ENCODE measurements at regions not wholly inside any gene's neighbourhood (a gene's known extent, or its start where the extent isn't known, plus 50 kb on each side); places are given as distances from the start of the nearest gene placed in this dataset.

- Mint-ChIP-seq H3K27ac (no peak overlapping the region), H3K36me3 (ENCODE audit: low read depth) (no peaks in the 10 kb centered on the region), H3K27me3 (ENCODE audit: low read depth) (peaks cover 7% of the 10 kb centered on the region), H3K4me3 (no peak overlapping the region), H3K9me3 (no peaks in the 10 kb centered on the region), H3K4me1 (ENCODE audit: low read depth) (no peaks in the 10 kb centered on the region)
- DNase-seq (ENCODE audit: low spot score) = no peak
Observed at GRCh38 chr6:106849676-106850332, 124.7 kb downstream of the CD24 start.

- peaks cover 7% of the 10 kb centered on the region for H3K27me3 Mint-ChIP-seq (ENCODE audit: low read depth)
- H3K9me3 Mint-ChIP-seq = no peaks in the 10 kb centered on the region
- H3K4me1 Mint-ChIP-seq (ENCODE audit: low read depth) = no peaks in the 10 kb centered on the region
- H3K4me3 Mint-ChIP-seq = no peak overlapping the region
- H3K36me3 Mint-ChIP-seq (ENCODE audit: low read depth) = no peaks in the 10 kb centered on the region
- DNase-seq (ENCODE audit: low spot score) = no peak
- no peak overlapping the region for H3K27ac Mint-ChIP-seq
Observed at GRCh38 chr6:106849120-106849519, 125.4 kb downstream of the CD24 start.

- no peak overlapping the region for H3K27ac Mint-ChIP-seq
- H3K36me3 Mint-ChIP-seq (ENCODE audit: low read depth) = no peaks in the 10 kb centered on the region
- no peaks in the 10 kb centered on the region for H3K9me3 Mint-ChIP-seq
- no peaks in the 10 kb centered on the region for H3K4me1 Mint-ChIP-seq (ENCODE audit: low read depth)
- H3K27me3 Mint-ChIP-seq (ENCODE audit: low read depth) = peaks cover 15% of the 10 kb centered on the region
- H3K4me3 Mint-ChIP-seq = no peak overlapping the region
- DNase-seq (ENCODE audit: low spot score) = no peak
Observed at GRCh38 chr6:106847116-106847515, 127.4 kb downstream of the CD24 start.

DNA sequence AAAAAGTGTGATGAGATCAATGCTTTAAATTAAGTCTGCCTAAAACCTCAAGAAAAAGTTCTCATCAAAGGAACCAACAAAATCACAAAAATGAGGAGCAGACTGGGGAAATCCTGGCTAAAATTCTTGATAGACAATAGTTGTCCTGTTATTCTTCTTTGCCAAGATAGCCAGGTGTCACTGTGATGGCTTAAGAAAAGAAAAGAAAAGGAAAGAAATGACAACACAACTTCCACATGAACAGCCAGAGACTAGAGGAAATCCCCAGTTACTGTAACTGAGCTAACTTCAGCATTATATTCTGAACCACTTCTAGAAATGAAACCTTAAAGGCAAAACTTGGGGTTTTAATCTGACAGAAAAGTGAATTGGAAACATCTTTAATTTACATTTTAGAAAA is 129.6 kb downstream of the CD24 start:
- Mint-ChIP-seq H3K4me1 (ENCODE audit: low read depth) (no peaks in the 10 kb centered on the region), H3K4me3 (no peak overlapping the region), H3K27me3 (ENCODE audit: low read depth) (peaks cover 18% of the 10 kb centered on the region), H3K9me3 (no peaks in the 10 kb centered on the region), H3K27ac (no peak overlapping the region), H3K36me3 (ENCODE audit: low read depth) (no peaks in the 10 kb centered on the region)
- no peak for DNase-seq (ENCODE audit: low spot score)

DNA sequence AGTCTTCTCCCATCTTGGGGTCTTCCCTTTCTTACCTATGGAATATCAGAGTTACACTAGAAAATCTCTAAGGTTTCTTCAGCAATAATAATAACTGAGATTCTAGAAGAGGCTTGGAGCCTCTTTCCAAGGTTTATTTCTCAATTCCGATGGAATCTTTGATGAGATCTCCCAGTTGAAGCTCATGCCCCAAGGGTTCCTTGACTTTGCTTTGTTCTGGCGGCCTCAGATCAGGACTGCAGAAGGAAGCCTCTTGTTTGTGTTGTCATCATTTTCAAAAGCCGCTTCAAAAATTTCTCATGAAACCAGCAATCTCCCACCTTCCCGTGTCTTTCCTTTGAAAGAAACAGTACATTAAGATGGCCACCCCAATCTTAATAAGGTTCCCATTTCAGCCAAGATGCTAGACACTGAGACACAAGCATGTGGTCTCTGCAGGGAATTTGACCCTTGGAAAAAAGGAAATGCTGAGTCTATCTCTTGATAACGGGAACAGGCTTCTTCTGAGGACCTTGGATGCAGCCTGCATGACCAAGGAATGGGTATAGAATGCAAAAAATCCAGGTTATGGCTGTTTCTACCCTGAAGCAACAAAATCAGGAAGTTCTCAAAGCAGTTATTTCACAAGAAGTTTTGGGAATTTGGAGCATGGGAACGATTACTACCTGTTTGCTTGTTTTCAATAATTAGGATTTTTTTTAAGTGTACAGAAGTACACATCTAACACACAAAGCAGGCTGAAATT is 141.6 kb downstream of the CD24 start:
- no peak for DNase-seq (ENCODE audit: low spot score)
- Mint-ChIP-seq H3K27ac (no peak overlapping the region), H3K36me3 (ENCODE audit: low read depth) (no peaks in the 10 kb centered on the region), H3K27me3 (ENCODE audit: low read depth) (peaks cover 29% of the 10 kb centered on the region), H3K4me1 (ENCODE audit: low read depth) (no peaks in the 10 kb centered on the region), H3K9me3 (no peaks in the 10 kb centered on the region), H3K4me3 (no peak overlapping the region)

- H3K36me3 Mint-ChIP-seq (ENCODE audit: low read depth) = no peaks in the 10 kb centered on the region
- H3K4me1 Mint-ChIP-seq (ENCODE audit: low read depth) = no peaks in the 10 kb centered on the region
- no peaks in the 10 kb centered on the region for H3K9me3 Mint-ChIP-seq
- no peak overlapping the region for H3K27ac Mint-ChIP-seq
- H3K27me3 Mint-ChIP-seq (ENCODE audit: low read depth) = peaks cover 20% of the 10 kb centered on the region
- no peak overlapping the region for H3K4me3 Mint-ChIP-seq
- DNase-seq (ENCODE audit: low spot score) = no peak
Observed at GRCh38 chr6:106830930-106831329, 143.6 kb downstream of the CD24 start.

GRCh38 chr6:106829451-106829850 is 145.1 kb downstream of the CD24 start:
- H3K27ac Mint-ChIP-seq = no peak overlapping the region
- no peaks in the 10 kb centered on the region for H3K36me3 Mint-ChIP-seq (ENCODE audit: low read depth)
- no peaks in the 10 kb centered on the region for H3K9me3 Mint-ChIP-seq

DNA sequence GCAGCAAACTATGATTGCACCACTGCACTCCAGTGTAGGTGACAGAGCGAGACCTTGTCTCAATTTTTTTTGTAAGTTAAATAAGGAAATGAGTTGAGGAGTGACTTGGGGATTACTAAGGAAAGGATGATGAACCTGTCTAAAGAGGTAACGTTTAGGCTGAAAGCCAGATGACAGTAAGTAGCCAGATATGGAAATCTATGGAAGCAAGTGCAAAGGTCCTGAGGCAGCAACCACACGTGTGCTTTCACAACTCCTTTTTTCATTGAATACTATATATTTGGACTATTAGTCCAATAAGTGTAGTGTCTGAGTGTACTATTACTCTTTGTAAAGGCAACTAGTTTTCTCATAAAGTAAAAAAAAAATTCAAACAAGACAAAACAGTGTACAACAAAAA is 147.4 kb downstream of the CD24 start:
- Mint-ChIP-seq H3K4me1 (ENCODE audit: low read depth) (no peaks in the 10 kb centered on the region), H3K36me3 (ENCODE audit: low read depth) (no peaks in the 10 kb centered on the region), H3K4me3 (no peak overlapping the region), H3K9me3 (no peaks in the 10 kb centered on the region), H3K27me3 (ENCODE audit: low read depth) (peaks cover 2% of the 10 kb centered on the region), H3K27ac (no peak overlapping the region)
- DNase-seq (ENCODE audit: low spot score) = no peak

More at GRCh38 chr6:106829451-106829850, 145.1 kb downstream of the CD24 start:
- no peak overlapping the region for H3K4me3 Mint-ChIP-seq
- no peak for DNase-seq (ENCODE audit: low spot score)
- no peaks in the 10 kb centered on the region for H3K4me1 Mint-ChIP-seq (ENCODE audit: low read depth)
- peaks cover 7% of the 10 kb centered on the region for H3K27me3 Mint-ChIP-seq (ENCODE audit: low read depth)

DNA sequence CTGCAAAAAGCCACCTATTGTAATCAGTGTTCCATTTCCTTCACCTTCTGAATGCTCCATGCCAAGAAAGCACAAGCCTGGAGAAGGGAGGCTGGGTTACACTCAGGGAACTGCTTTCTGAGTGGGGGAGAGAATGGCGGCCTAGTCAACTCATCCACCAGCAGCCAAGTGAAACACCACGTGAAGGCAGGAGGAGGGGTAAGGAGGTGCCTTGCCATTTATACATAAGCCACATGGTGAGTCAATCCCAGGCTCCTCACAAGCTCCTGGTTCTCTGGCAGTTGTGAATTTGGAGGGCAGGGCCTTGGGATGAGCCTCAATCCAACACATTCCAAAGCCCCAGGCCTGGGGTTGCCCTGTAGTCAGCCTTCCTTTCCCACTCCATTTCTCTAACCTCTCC is 149.4 kb downstream of the CD24 start:
- DNase-seq (ENCODE audit: low spot score) = no peak
- no peaks in the 10 kb centered on the region for H3K9me3 Mint-ChIP-seq
- no peaks in the 10 kb centered on the region for H3K4me1 Mint-ChIP-seq (ENCODE audit: low read depth)
- H3K27ac Mint-ChIP-seq = no peak overlapping the region
- peaks cover 6% of the 10 kb centered on the region for H3K27me3 Mint-ChIP-seq (ENCODE audit: low read depth)
- no peaks in the 10 kb centered on the region for H3K36me3 Mint-ChIP-seq (ENCODE audit: low read depth)
- no peak overlapping the region for H3K4me3 Mint-ChIP-seq

- H3K27me3 Mint-ChIP-seq (ENCODE audit: low read depth) = peaks cover 6% of the 10 kb centered on the region
- no peak overlapping the region for H3K4me3 Mint-ChIP-seq
- H3K4me1 Mint-ChIP-seq (ENCODE audit: low read depth) = no peaks in the 10 kb centered on the region
- H3K27ac Mint-ChIP-seq = no peak overlapping the region
- H3K9me3 Mint-ChIP-seq = no peaks in the 10 kb centered on the region
- no peaks in the 10 kb centered on the region for H3K36me3 Mint-ChIP-seq (ENCODE audit: low read depth)
- no peak for DNase-seq (ENCODE audit: low spot score)
Observed at GRCh38 chr6:106823732-106824351, 150.7 kb downstream of the CD24 start.

GRCh38 chr6:106823058-106823457 is 151.5 kb downstream of the CD24 start:
- H3K27me3 Mint-ChIP-seq (ENCODE audit: low read depth) = peaks cover 6% of the 10 kb centered on the region
- H3K27ac Mint-ChIP-seq = no peak overlapping the region
- H3K36me3 Mint-ChIP-seq (ENCODE audit: low read depth) = no peaks in the 10 kb centered on the region
- H3K4me1 Mint-ChIP-seq (ENCODE audit: low read depth) = no peaks in the 10 kb centered on the region
- no peaks in the 10 kb centered on the region for H3K9me3 Mint-ChIP-seq
- H3K4me3 Mint-ChIP-seq = no peak overlapping the region
- no peak for DNase-seq (ENCODE audit: low spot score)

- DNase-seq (ENCODE audit: low spot score) = no peak
- Mint-ChIP-seq H3K27me3 (ENCODE audit: low read depth) (peaks cover 5% of the 10 kb centered on the region), H3K9me3 (no peaks in the 10 kb centered on the region), H3K27ac (no peak overlapping the region), H3K36me3 (ENCODE audit: low read depth) (no peaks in the 10 kb centered on the region), H3K4me3 (no peak overlapping the region), H3K4me1 (ENCODE audit: low read depth) (no peaks in the 10 kb centered on the region)
Observed at GRCh38 chr6:106820412-106820852, 154.1 kb downstream of the CD24 start.

GRCh38 chr6:106811088-106811686 is 163.3 kb downstream of the CD24 start:
- H3K9me3 Mint-ChIP-seq = peaks cover 51% of the 10 kb centered on the region
- H3K36me3 Mint-ChIP-seq (ENCODE audit: low read depth) = no peaks in the 10 kb centered on the region
- H3K27ac Mint-ChIP-seq = no peak overlapping the region
- peaks cover 3% of the 10 kb centered on the region for H3K27me3 Mint-ChIP-seq (ENCODE audit: low read depth)
- no peak overlapping the region for H3K4me3 Mint-ChIP-seq
- DNase-seq (ENCODE audit: low spot score) = no peak
- no peaks in the 10 kb centered on the region for H3K4me1 Mint-ChIP-seq (ENCODE audit: low read depth)

GRCh38 chr6:106808758-106809157 is 165.8 kb downstream of the CD24 start:
- H3K27me3 Mint-ChIP-seq (ENCODE audit: low read depth) = peaks cover 7% of the 10 kb centered on the region
- H3K27ac Mint-ChIP-seq = no peak overlapping the region
- no peak for DNase-seq (ENCODE audit: low spot score)
- H3K4me1 Mint-ChIP-seq (ENCODE audit: low read depth) = no peaks in the 10 kb centered on the region
- H3K36me3 Mint-ChIP-seq (ENCODE audit: low read depth) = no peaks in the 10 kb centered on the region
- no peak overlapping the region for H3K4me3 Mint-ChIP-seq
- H3K9me3 Mint-ChIP-seq = peaks cover 51% of the 10 kb centered on the region
